Fibroblast of lung (primary cell): ENCODE measurements at regions not wholly inside any gene's neighbourhood (a gene's known extent, or its start where the extent isn't known, plus 50 kb on each side); places are given as distances from the start of the nearest gene placed in this dataset.

Source experiments
- DNase-seq, 2 donors: peaks; one replicate each; pipeline versions ENCODE4 v3.0.0 to v3.0.0-alpha.2; 2010; ENCODE audit warnings: low read depth in 2 of 2
- H2AFZ ChIP-seq: 2 replicates; pipeline ENCODE4 v1.5.1; 2012; ENCODE audit warnings: low read length, control low read depth, inconsistent platforms
- H3K27ac ChIP-seq: 2 replicates; pipeline ENCODE4 v1.5.1; 2011; ENCODE audit warnings: low read length, control low read depth; ENCODE audit not compliant: insufficient read depth
- H3K27me3 ChIP-seq: 2 replicates; pipeline ENCODE4 v1.5.1; 2011; ENCODE audit warnings: mild to moderate bottlenecking, low read length; ENCODE audit not compliant: control insufficient read depth, insufficient read depth
- H3K36me3 ChIP-seq: 2 replicates; pipeline ENCODE4 v1.5.1; 2011; ENCODE audit warnings: low read length; ENCODE audit not compliant: control insufficient read depth, insufficient read depth
- H3K4me1 ChIP-seq: 2 replicates; pipeline ENCODE4 v1.5.1; 2011; ENCODE audit warnings: low read length; ENCODE audit not compliant: control insufficient read depth, insufficient read depth; ENCODE audit errors: extremely low read depth
- H3K4me2 ChIP-seq: 2 replicates; pipeline ENCODE4 v1.5.1; 2011; ENCODE audit warnings: low read length, control low read depth; ENCODE audit not compliant: insufficient read depth; ENCODE audit errors: extremely low read depth
- H3K4me3 ChIP-seq, 4 experiments: fragments of 200-600 bp in 1 of 4; sonication (generic) in 1 of 4; replicated peaks in 1 of 4; 2 replicates each; pipeline ENCODE4 v1.5.1; 2011 to 2016; ENCODE audit warnings: low read length in 4 of 4, low read depth in 3 of 4, mild to moderate bottlenecking in 3 of 4, control low read depth in 2 of 4, inconsistent platforms in 1 of 4, mixed read lengths in 1 of 4; ENCODE audit not compliant: insufficient read depth in 1 of 4; ENCODE audit errors: control extremely low read depth in 1 of 4
- H3K79me2 ChIP-seq: 2 replicates; pipeline ENCODE4 v1.5.1; 2012; ENCODE audit warnings: mild to moderate bottlenecking, low read length, inconsistent platforms; ENCODE audit not compliant: control insufficient read depth, insufficient read depth
- H3K9ac ChIP-seq: 2 replicates; pipeline ENCODE4 v1.5.1; 2011; ENCODE audit warnings: mild to moderate bottlenecking, low read length, control low read depth; ENCODE audit not compliant: insufficient read depth
- H3K9me3 ChIP-seq: 2 replicates; pipeline ENCODE4 v1.5.1; 2012; ENCODE audit warnings: low read depth, low read length; ENCODE audit not compliant: control insufficient read depth, insufficient read depth
- H4K20me1 ChIP-seq: 2 replicates; pipeline ENCODE4 v1.5.1; 2011; ENCODE audit warnings: low read length; ENCODE audit not compliant: control insufficient read depth, insufficient read depth; ENCODE audit errors: extremely low read depth
- EZH2 ChIP-seq: IDR thresholded peaks from 2 replicates; pipeline ENCODE4 v1.5.1; 2012; ENCODE audit warnings: low read length, control low read depth, mild to moderate bottlenecking; ENCODE audit errors: missing control alignments
- TF ChIP-seq, protein P1 (sequence below), 2 donors: IDR thresholded peaks in 1 of 2; conservative IDR thresholded peaks in 1 of 2; 1 replicate in 1 of 2; 2 replicates in 1 of 2; pipeline ENCODE4 v1.5.1; 2011 to 2012; ENCODE audit warnings: low read length in 2 of 2, control low read depth in 1 of 2, inconsistent platforms in 1 of 2, low read depth in 1 of 2, mild to moderate bottlenecking in 1 of 2

GRCh38 chr2:183610724-183611123, 486.5 kb downstream of the NUP35 start:
- Histone ChIP-seq H3K9me3 (no peaks in the 10 kb centered on the region), H4K20me1 (no peaks in the 10 kb centered on the region), H3K36me3 (no peaks in the 10 kb centered on the region), H3K27me3 (no peaks in the 10 kb centered on the region), H3K4me3 (no peak overlapping the region), H3K27ac (no peak overlapping the region), H3K4me1 (no peaks in the 10 kb centered on the region), H3K4me2 (no peak overlapping the region), H3K9ac (no peak overlapping the region), H2AFZ (no peak overlapping the region), H3K79me2 (no peaks in the 10 kb centered on the region)
- no peak for DNase-seq
- TF ChIP-seq, protein P1, sequence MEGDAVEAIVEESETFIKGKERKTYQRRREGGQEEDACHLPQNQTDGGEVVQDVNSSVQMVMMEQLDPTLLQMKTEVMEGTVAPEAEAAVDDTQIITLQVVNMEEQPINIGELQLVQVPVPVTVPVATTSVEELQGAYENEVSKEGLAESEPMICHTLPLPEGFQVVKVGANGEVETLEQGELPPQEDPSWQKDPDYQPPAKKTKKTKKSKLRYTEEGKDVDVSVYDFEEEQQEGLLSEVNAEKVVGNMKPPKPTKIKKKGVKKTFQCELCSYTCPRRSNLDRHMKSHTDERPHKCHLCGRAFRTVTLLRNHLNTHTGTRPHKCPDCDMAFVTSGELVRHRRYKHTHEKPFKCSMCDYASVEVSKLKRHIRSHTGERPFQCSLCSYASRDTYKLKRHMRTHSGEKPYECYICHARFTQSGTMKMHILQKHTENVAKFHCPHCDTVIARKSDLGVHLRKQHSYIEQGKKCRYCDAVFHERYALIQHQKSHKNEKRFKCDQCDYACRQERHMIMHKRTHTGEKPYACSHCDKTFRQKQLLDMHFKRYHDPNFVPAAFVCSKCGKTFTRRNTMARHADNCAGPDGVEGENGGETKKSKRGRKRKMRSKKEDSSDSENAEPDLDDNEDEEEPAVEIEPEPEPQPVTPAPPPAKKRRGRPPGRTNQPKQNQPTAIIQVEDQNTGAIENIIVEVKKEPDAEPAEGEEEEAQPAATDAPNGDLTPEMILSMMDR (conservative IDR thresholded peaks at IDR 0.05 in 1 of 2, IDR thresholded peaks at IDR 0.05 in 1 of 2; ENCODE audit: low read depth in 1 of 2, low read length in 2 of 2): no peak
- TF ChIP-seq EZH2: no peak

DNA sequence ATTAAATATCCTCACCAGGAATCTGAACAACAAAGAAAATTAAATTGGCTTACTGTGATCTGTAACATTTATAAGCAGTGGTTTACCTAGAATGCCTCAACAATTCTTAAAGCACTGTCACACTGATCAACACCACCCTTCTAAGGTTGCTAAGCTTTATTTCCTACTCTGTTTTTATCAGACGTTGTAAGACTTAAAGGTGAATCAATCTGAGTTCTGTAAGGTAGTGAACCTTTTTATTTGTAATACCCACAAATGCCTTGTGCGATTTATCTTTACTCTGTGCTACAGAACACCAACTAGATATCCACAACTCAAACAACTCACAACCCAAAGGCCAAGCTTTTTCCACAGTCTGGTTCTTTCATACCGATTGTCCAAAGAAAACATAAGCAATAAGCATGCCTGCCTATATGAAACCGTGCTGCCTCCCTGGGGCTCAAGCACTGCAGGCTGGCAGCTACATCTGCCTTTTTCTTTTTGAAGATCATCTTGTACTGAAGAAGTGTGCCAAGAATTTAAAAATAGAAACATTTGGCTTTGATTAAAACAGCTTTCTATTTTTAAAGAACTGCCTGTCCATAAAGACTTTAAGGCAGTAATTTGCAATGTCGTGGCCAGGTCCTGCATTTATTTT, 490.7 kb downstream of the NUP35 start:
- Histone ChIP-seq H2AFZ (no peak overlapping the region), H3K27ac (no peak overlapping the region), H3K4me1 (no peaks in the 10 kb centered on the region), H3K36me3 (no peaks in the 10 kb centered on the region), H4K20me1 (no peaks in the 10 kb centered on the region), H3K4me3 (no peak overlapping the region), H3K79me2 (no peaks in the 10 kb centered on the region), H3K27me3 (no peaks in the 10 kb centered on the region), H3K9me3 (no peaks in the 10 kb centered on the region), H3K9ac (no peak overlapping the region), H3K4me2 (no peak overlapping the region)
- TF ChIP-seq, protein P1 (conservative IDR thresholded peaks at IDR 0.05 in 1 of 2, IDR thresholded peaks at IDR 0.05 in 1 of 2; ENCODE audit: low read depth in 1 of 2, low read length in 2 of 2): no peak
- no peak for TF ChIP-seq EZH2
- peak in 1 of 2 donors; percentile 19 for DNase-seq

GRCh38 chr2:183623227-183623626, 499.0 kb downstream of the NUP35 start:
- no peak overlapping the region for H3K4me3 ChIP-seq
- H3K9me3 ChIP-seq: no peaks in the 10 kb centered on the region
- no peak overlapping the region for H3K4me2 ChIP-seq
- no peak overlapping the region for H2AFZ ChIP-seq
- no peaks in the 10 kb centered on the region for H3K79me2 ChIP-seq
- no peaks in the 10 kb centered on the region for H3K4me1 ChIP-seq
- H3K36me3 ChIP-seq: no peaks in the 10 kb centered on the region
- TF ChIP-seq, protein P1 (conservative IDR thresholded peaks at IDR 0.05 in 1 of 2, IDR thresholded peaks at IDR 0.05 in 1 of 2; ENCODE audit: low read depth in 1 of 2, low read length in 2 of 2): no peak
- no peak for TF ChIP-seq EZH2
- H3K9ac ChIP-seq: no peak overlapping the region
- H4K20me1 ChIP-seq: no peaks in the 10 kb centered on the region
- DNase-seq: no peak
- no peak overlapping the region for H3K27ac ChIP-seq
- H3K27me3 ChIP-seq: no peaks in the 10 kb centered on the region
